ENCODE measurements at regions not wholly inside any gene's neighbourhood (a gene's known extent, or its start where the extent isn't known, plus 50 kb on each side); places are given as distances from the start of the nearest gene placed in this dataset.

GRCh38 chr15:25556136-25556535 lies 117.3 kb upstream of the UBE3A start:
- H3F3A ChIP-seq (ENCODE audit: insufficient read depth): no peaks in the 10 kb centered on the region
- H3K27ac ChIP-seq (ENCODE audit: low read depth, low read length): no peak overlapping the region
- H3K36me3 ChIP-seq (ENCODE audit: low read length): no peaks in the 10 kb centered on the region
- no peak for TF ChIP-seq CTCF (IDR thresholded peaks at IDR 0.05; ENCODE audit: insufficient read depth, low read length, poor library complexity, severe bottlenecking)
- TF ChIP-seq EZH2phosphoT487 (conservative IDR thresholded peaks at IDR 0.05; ENCODE audit: low read length): no peak
- H3K9me2 ChIP-seq (replicated peaks; ENCODE audit: insufficient read depth, low read length): no peaks in the 10 kb centered on the region
- H3K4me3 ChIP-seq (ENCODE audit: insufficient read depth, low read length, poor library complexity, severe bottlenecking): no peak overlapping the region
- H3K79me2 ChIP-seq (ENCODE audit: insufficient read depth, low read length): no peaks in the 10 kb centered on the region
- H3K9me3 ChIP-seq (ENCODE audit: insufficient read depth, low read length): no peaks in the 10 kb centered on the region
- no peak overlapping the region for H3K9ac ChIP-seq (ENCODE audit: low read length)
- H2AFZ ChIP-seq (ENCODE audit: low read depth, low read length, severe bottlenecking): no peak overlapping the region
- H4K20me1 ChIP-seq (ENCODE audit: low read depth, low read length): no peaks in the 10 kb centered on the region
- H3K27me3 ChIP-seq (ENCODE audit: low read length): no peaks in the 10 kb centered on the region
- H3K4me2 ChIP-seq (ENCODE audit: low read depth, low read length, poor library complexity, severe bottlenecking): no peak overlapping the region

GRCh38 chr15:25554640-25555039 lies 115.8 kb upstream of the UBE3A start:
- Histone ChIP-seq H3K9me3 (ENCODE audit: insufficient read depth, low read length) (no peaks in the 10 kb centered on the region), H2AFZ (ENCODE audit: low read depth, low read length, severe bottlenecking) (no peak overlapping the region), H3K79me2 (ENCODE audit: insufficient read depth, low read length) (no peaks in the 10 kb centered on the region), H3K9ac (ENCODE audit: low read length) (no peak overlapping the region), H3K4me2 (ENCODE audit: low read depth, low read length, poor library complexity, severe bottlenecking) (no peak overlapping the region), H3F3A (ENCODE audit: insufficient read depth) (no peaks in the 10 kb centered on the region), H3K27ac (ENCODE audit: low read depth, low read length) (no peak overlapping the region), H3K36me3 (ENCODE audit: low read length) (no peaks in the 10 kb centered on the region), H3K27me3 (ENCODE audit: low read length) (no peaks in the 10 kb centered on the region), H4K20me1 (ENCODE audit: low read depth, low read length) (no peaks in the 10 kb centered on the region), H3K4me3 (ENCODE audit: insufficient read depth, low read length, poor library complexity, severe bottlenecking) (no peak overlapping the region), H3K9me2 (replicated peaks; ENCODE audit: insufficient read depth, low read length) (no peaks in the 10 kb centered on the region)
- TF ChIP-seq EZH2phosphoT487 (conservative IDR thresholded peaks at IDR 0.05; ENCODE audit: low read length): no peak
- TF ChIP-seq CTCF (IDR thresholded peaks at IDR 0.05; ENCODE audit: insufficient read depth, low read length, poor library complexity, severe bottlenecking): no peak

GRCh38 chr15:25548600-25548999 lies 109.8 kb upstream of the UBE3A start:
- no peak overlapping the region for H3K4me2 ChIP-seq (ENCODE audit: low read depth, low read length, poor library complexity, severe bottlenecking)
- H3K27me3 ChIP-seq (ENCODE audit: low read length): no peaks in the 10 kb centered on the region
- no peaks in the 10 kb centered on the region for H4K20me1 ChIP-seq (ENCODE audit: low read depth, low read length)
- no peaks in the 10 kb centered on the region for H3K79me2 ChIP-seq (ENCODE audit: insufficient read depth, low read length)
- no peak overlapping the region for H3K9ac ChIP-seq (ENCODE audit: low read length)
- TF ChIP-seq CTCF (IDR thresholded peaks at IDR 0.05; ENCODE audit: insufficient read depth, low read length, poor library complexity, severe bottlenecking): no peak
- TF ChIP-seq EZH2phosphoT487 (conservative IDR thresholded peaks at IDR 0.05; ENCODE audit: low read length): no peak
- H3K9me2 ChIP-seq (replicated peaks; ENCODE audit: insufficient read depth, low read length): no peaks in the 10 kb centered on the region
- no peak overlapping the region for H2AFZ ChIP-seq (ENCODE audit: low read depth, low read length, severe bottlenecking)
- no peaks in the 10 kb centered on the region for H3K36me3 ChIP-seq (ENCODE audit: low read length)
- no peak overlapping the region for H3K4me3 ChIP-seq (ENCODE audit: insufficient read depth, low read length, poor library complexity, severe bottlenecking)
- H3K9me3 ChIP-seq (ENCODE audit: insufficient read depth, low read length): no peaks in the 10 kb centered on the region
- no peak overlapping the region for H3K27ac ChIP-seq (ENCODE audit: low read depth, low read length)
- no peaks in the 10 kb centered on the region for H3F3A ChIP-seq (ENCODE audit: insufficient read depth)

- H3K9me3 ChIP-seq (ENCODE audit: insufficient read depth, low read length): no peaks in the 10 kb centered on the region
- TF ChIP-seq EZH2phosphoT487 (conservative IDR thresholded peaks at IDR 0.05; ENCODE audit: low read length): no peak
- no peak for TF ChIP-seq CTCF (IDR thresholded peaks at IDR 0.05; ENCODE audit: insufficient read depth, low read length, poor library complexity, severe bottlenecking)
- H3K4me3 ChIP-seq (ENCODE audit: insufficient read depth, low read length, poor library complexity, severe bottlenecking): no peak overlapping the region
- H4K20me1 ChIP-seq (ENCODE audit: low read depth, low read length): no peaks in the 10 kb centered on the region
- H3K27me3 ChIP-seq (ENCODE audit: low read length): no peaks in the 10 kb centered on the region
- H3F3A ChIP-seq (ENCODE audit: insufficient read depth): no peaks in the 10 kb centered on the region
- H3K79me2 ChIP-seq (ENCODE audit: insufficient read depth, low read length): no peaks in the 10 kb centered on the region
- H3K9ac ChIP-seq (ENCODE audit: low read length): no peak overlapping the region
- H2AFZ ChIP-seq (ENCODE audit: low read depth, low read length, severe bottlenecking): no peak overlapping the region
- no peaks in the 10 kb centered on the region for H3K36me3 ChIP-seq (ENCODE audit: low read length)
- H3K9me2 ChIP-seq (replicated peaks; ENCODE audit: insufficient read depth, low read length): no peaks in the 10 kb centered on the region
- no peak overlapping the region for H3K27ac ChIP-seq (ENCODE audit: low read depth, low read length)
- H3K4me2 ChIP-seq (ENCODE audit: low read depth, low read length, poor library complexity, severe bottlenecking): no peak overlapping the region
These were observed 107.1 kb upstream of the UBE3A start for GRCh38 chr15:25545889-25546288.

Measured in SU-DHL-6 (cell line).